ENCODE measurements at regions not wholly inside any gene's neighbourhood (a gene's known extent, or its start where the extent isn't known, plus 50 kb on each side); places are given as distances from the start of the nearest gene placed in this dataset.

GRCh38 chr1:67530071-67530470 lies 99.9 kb upstream of the SERBP1 start:
- TF ChIP-seq POLR2AphosphoS5 (IDR thresholded peaks at IDR 0.05) (no peak), POLR2A (IDR thresholded peaks at IDR 0.05) (no peak), EP300 (IDR thresholded peaks at IDR 0.05) (no peak)
- TF ChIP-seq, protein P1, sequence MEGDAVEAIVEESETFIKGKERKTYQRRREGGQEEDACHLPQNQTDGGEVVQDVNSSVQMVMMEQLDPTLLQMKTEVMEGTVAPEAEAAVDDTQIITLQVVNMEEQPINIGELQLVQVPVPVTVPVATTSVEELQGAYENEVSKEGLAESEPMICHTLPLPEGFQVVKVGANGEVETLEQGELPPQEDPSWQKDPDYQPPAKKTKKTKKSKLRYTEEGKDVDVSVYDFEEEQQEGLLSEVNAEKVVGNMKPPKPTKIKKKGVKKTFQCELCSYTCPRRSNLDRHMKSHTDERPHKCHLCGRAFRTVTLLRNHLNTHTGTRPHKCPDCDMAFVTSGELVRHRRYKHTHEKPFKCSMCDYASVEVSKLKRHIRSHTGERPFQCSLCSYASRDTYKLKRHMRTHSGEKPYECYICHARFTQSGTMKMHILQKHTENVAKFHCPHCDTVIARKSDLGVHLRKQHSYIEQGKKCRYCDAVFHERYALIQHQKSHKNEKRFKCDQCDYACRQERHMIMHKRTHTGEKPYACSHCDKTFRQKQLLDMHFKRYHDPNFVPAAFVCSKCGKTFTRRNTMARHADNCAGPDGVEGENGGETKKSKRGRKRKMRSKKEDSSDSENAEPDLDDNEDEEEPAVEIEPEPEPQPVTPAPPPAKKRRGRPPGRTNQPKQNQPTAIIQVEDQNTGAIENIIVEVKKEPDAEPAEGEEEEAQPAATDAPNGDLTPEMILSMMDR (IDR thresholded peaks at IDR 0.05) = no peak
